Breast epithelium (tissue), 3 donors: ENCODE measurements at regions not wholly inside any gene's neighbourhood (a gene's known extent, or its start where the extent isn't known, plus 50 kb on each side); places are given as distances from the start of the nearest gene placed in this dataset.

ENCODE experiments used
- CTCF ChIP-seq, 3 donors: fragments of 450-650 bp; IDR thresholded peaks; one replicate each; pipeline ENCODE4 v1.5.1; 2016 to 2017; ENCODE audit warnings: antibody characterized with exemption in 3 of 3, mild to moderate bottlenecking in 3 of 3, moderate library complexity in 3 of 3
- POLR2A ChIP-seq: fragments of 450-650 bp; IDR thresholded peaks from one replicate; pipeline ENCODE4 v1.6.1; 2016; ENCODE audit warnings: antibody characterized with exemption, mild to moderate bottlenecking, moderate library complexity

- no peak for TF ChIP-seq CTCF (IDR thresholded peaks at IDR 0.05)
- TF ChIP-seq POLR2A = no peak
These were observed 79.0 kb upstream of the GPR26 start for GRCh38 chr10:123587110-123587509.
